Pancreas (tissue), 10 donors: ENCODE measurements at regions not wholly inside any gene's neighbourhood (a gene's known extent, or its start where the extent isn't known, plus 50 kb on each side); places are given as distances from the start of the nearest gene placed in this dataset.

Experiments
- ATAC-seq, 4 donors: fragments of 200-7000 bp; cut with Tn5 transposase; one replicate each; pipeline versions ENCODE4 v1.8.0 to v1.9.1; 2020; ENCODE audit warnings: mild to moderate bottlenecking in 4 of 4, moderate library complexity in 4 of 4
- DNase-seq, 6 donors: peaks; one replicate each; pipeline ENCODE4 v3.0.0-alpha.2; 2020
- FAIRE-seq: peaks from 2 replicates; lab custom pipeline; 2012; peaks lifted over from hg19 to GRCh38; lab: Jason Lieb, UNC
- H3K27ac ChIP-seq, 4 donors: fragments of 200-600 bp; sonication (generic); 1 replicate in 3 of 4; 2 replicates in 1 of 4; pipeline versions ENCODE4 v1.5.0 to v1.8.0; 2020
- H3K27me3 ChIP-seq, 4 donors: fragments of 200-600 bp; one replicate each; pipeline ENCODE4 v1.8.0; 2021
- H3K36me3 ChIP-seq, 3 donors: fragments of 200-600 bp; sonication (generic) in 1 of 3; one replicate each; pipeline versions ENCODE4 v1.5.0 to v1.8.0; 2020 to 2021
- H3K4me1 ChIP-seq, 3 donors: fragments of 200-600 bp; one replicate each; pipeline ENCODE4 v1.8.0; 2021
- H3K4me3 ChIP-seq, 4 donors: fragments of 200-600 bp; sonication (generic) in 2 of 4; one replicate each; pipeline versions ENCODE4 v1.5.0 to v1.8.0; 2020 to 2021
- H3K9me3 ChIP-seq, 4 donors: fragments of 200-600 bp; one replicate each; pipeline ENCODE4 v1.8.0; 2021
- CTCF ChIP-seq, 4 donors: fragments of 200-600 bp; sonication (generic) in 3 of 4; IDR thresholded peaks; one replicate each; pipeline versions ENCODE4 v1.5.0 to v1.8.0; 2021; ENCODE audit warnings: antibody characterized with exemption in 4 of 4
- WGBS, 2 donors: extraction: QIAGEN DNeasy Blood & Tissue Kit; methylation state at CpG; one replicate each; pipeline ENCODE4 v1.1.7; 2013; 5-methylcytosine and 5-hydroxymethylcytosine counted together
- intact Hi-C, 3 donors: fragments of 100-400 bp; cut with DNase I; formaldehyde crosslinking; loops; one replicate each; pipeline versions ENCODE4 v1.11.1 to v1.14.2; 2022
- donor health status: healthy with polysubstance abuse.
- donor health status: DM: no; HTN: no; CAD: no; lungs with moderate emphysema.
- donor health status: DM: no; HTN: no; CAD: no.
- donor health status: control.
- donor health status: control.
- donor health status: Bipolar disorder and iron deficiency.
- donor health status: DM: yes; HTN: yes; CAD: no.
- donor health status: DM: no; HTN: no; CAD: no.
- donor health status: DM: no; HTN: no; CAD: no.
- donor health status: DM: yes; HTN: yes; CAD: no.

GRCh38 chr4:75101906-75102786 lies 169.2 kb downstream of the PARM1 start:
- H3K4me3 ChIP-seq: no peak overlapping the region
- H3K27me3 ChIP-seq: peaks cover 0 to 4% (median 0%) of the 10 kb centered on the region in 4 donors
- H3K4me1 ChIP-seq: no peaks in the 10 kb centered on the region
- no peak for ATAC-seq
- intact Hi-C loops: no loop called here
- H3K27ac ChIP-seq: no peak overlapping the region
- DNase-seq: no peak
- no peaks in the 10 kb centered on the region for H3K36me3 ChIP-seq
- FAIRE-seq: no peak
- no peaks in the 10 kb centered on the region for H3K9me3 ChIP-seq
- no peak for TF ChIP-seq CTCF (IDR thresholded peaks at IDR 0.05)
- WGBS, 2 donors: 60 to 91% methylated on average over 3 of the region's 3 CpGs
